Type B pancreatic cell (in vitro differentiated cells): ENCODE measurements at regions not wholly inside any gene's neighbourhood (a gene's known extent, or its start where the extent isn't known, plus 50 kb on each side); places are given as distances from the start of the nearest gene placed in this dataset.

Source experiments
- DNase-seq: peaks from one replicate; pipeline ENCODE4 v3.0.0; 2021; ENCODE audit warnings: mixed read lengths; ENCODE audit not compliant: unreplicated experiment; ENCODE audit errors: extremely low spot score
- H3K27ac Mint-ChIP-seq: 2 replicates; pipeline ENCODE4 v1.8.0; 2021; ENCODE audit warnings: mild to moderate bottlenecking, mixed read lengths
- H3K27me3 Mint-ChIP-seq: 2 replicates; pipeline ENCODE4 v1.8.0; 2021; ENCODE audit warnings: mixed read lengths
- H3K36me3 Mint-ChIP-seq: 2 replicates; pipeline ENCODE4 v1.8.0; 2021; ENCODE audit warnings: mixed read lengths
- H3K4me1 Mint-ChIP-seq: one replicate; pipeline ENCODE4 v1.8.0; 2021; ENCODE audit warnings: mixed read lengths; ENCODE audit not compliant: unreplicated experiment
- H3K4me3 Mint-ChIP-seq: 2 replicates; pipeline ENCODE4 v1.8.0; 2021; ENCODE audit warnings: mild to moderate bottlenecking, mixed read lengths
- H3K9me3 Mint-ChIP-seq: 2 replicates; pipeline ENCODE4 v1.8.0; 2021; ENCODE audit warnings: mixed read lengths
- TF ChIP-seq, protein P1 (sequence below): fragments of 200-600 bp; sonication (generic); conservative IDR thresholded peaks from 2 replicates; pipeline ENCODE4 v1.5.0; 2021; ENCODE audit warnings: antibody characterized with exemption, mild to moderate bottlenecking

DNA sequence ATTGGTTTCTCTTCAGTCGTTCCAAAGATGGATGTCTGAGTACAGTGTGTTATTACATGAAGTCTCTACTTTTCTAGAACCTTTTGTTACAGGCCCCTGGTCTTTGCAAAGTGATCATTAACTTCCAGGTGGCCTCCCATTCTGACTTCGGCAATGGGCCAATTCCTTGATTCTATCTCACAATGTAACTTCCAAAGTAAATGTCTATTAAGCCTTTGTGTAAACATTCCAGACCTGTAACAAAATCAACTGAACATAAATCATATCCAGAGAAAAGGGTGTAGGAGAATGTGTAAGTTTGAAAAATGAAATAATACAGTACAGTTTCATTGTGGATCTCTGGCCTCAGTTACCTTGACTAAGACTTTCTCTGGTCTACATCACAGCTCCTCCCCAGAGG, 187.8 kb upstream of the JAG1 start:
- DNase-seq = no peak
- TF ChIP-seq, protein P1, sequence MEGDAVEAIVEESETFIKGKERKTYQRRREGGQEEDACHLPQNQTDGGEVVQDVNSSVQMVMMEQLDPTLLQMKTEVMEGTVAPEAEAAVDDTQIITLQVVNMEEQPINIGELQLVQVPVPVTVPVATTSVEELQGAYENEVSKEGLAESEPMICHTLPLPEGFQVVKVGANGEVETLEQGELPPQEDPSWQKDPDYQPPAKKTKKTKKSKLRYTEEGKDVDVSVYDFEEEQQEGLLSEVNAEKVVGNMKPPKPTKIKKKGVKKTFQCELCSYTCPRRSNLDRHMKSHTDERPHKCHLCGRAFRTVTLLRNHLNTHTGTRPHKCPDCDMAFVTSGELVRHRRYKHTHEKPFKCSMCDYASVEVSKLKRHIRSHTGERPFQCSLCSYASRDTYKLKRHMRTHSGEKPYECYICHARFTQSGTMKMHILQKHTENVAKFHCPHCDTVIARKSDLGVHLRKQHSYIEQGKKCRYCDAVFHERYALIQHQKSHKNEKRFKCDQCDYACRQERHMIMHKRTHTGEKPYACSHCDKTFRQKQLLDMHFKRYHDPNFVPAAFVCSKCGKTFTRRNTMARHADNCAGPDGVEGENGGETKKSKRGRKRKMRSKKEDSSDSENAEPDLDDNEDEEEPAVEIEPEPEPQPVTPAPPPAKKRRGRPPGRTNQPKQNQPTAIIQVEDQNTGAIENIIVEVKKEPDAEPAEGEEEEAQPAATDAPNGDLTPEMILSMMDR = no peak
- H3K36me3 Mint-ChIP-seq = no peaks in the 10 kb centered on the region
- H3K4me3 Mint-ChIP-seq = no peak overlapping the region
- peaks cover 7% of the 10 kb centered on the region for H3K27me3 Mint-ChIP-seq
- peaks cover 2% of the 10 kb centered on the region for H3K4me1 Mint-ChIP-seq
- no peaks in the 10 kb centered on the region for H3K9me3 Mint-ChIP-seq
- H3K27ac Mint-ChIP-seq = no peak overlapping the region

DNA sequence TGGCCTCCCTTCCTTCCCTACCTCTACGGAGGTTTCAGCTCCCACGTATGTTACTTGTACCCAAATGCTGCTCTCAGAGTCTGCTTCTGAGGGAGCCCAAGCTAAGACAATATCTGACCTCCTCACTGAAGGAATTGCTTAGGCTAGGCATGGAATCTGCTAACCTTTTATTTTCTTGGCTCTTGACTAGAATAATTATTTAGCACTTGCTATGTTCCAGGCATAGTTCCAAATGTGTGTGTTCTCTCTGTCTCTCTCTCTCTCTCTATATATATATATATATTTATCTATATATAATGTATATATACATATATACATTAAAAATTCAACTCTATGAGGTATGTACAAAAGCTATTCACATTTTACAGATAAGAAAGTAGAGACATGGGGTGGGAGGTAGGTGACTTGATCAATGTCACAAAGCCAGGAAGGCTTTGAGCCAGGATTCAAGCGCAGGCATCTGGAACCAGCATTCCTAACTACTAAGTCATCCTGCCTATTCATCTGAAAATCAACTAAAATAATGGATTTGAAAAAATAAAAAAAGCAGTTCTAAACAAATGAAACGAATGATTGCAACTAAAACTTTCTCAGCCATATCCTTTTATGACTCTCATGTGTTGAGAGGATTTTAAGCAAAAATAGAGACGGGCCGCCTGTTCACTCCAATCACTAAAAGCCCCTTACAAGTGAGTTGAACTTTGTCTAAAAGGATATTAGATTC, 189.7 kb upstream of the JAG1 start:
- no peaks in the 10 kb centered on the region for H3K9me3 Mint-ChIP-seq
- TF ChIP-seq, protein P1 = no peak
- peaks cover 7% of the 10 kb centered on the region for H3K27me3 Mint-ChIP-seq
- no peak for DNase-seq
- H3K4me3 Mint-ChIP-seq = no peak overlapping the region
- H3K36me3 Mint-ChIP-seq = no peaks in the 10 kb centered on the region
- no peaks in the 10 kb centered on the region for H3K4me1 Mint-ChIP-seq
- H3K27ac Mint-ChIP-seq = no peak overlapping the region

GRCh38 chr20:10864076-10864672, 190.4 kb upstream of the JAG1 start:
- H3K4me3 Mint-ChIP-seq = no peak overlapping the region
- H3K36me3 Mint-ChIP-seq = no peaks in the 10 kb centered on the region
- peaks cover 7% of the 10 kb centered on the region for H3K27me3 Mint-ChIP-seq
- H3K27ac Mint-ChIP-seq = no peak overlapping the region
- DNase-seq = no peak
- H3K9me3 Mint-ChIP-seq = no peaks in the 10 kb centered on the region
- TF ChIP-seq, protein P1 = no peak
- H3K4me1 Mint-ChIP-seq = no peaks in the 10 kb centered on the region

GRCh38 chr20:10868299-10868698, 194.5 kb upstream of the JAG1 start:
- Mint-ChIP-seq H3K36me3 (no peaks in the 10 kb centered on the region), H3K9me3 (no peaks in the 10 kb centered on the region), H3K4me3 (no peak overlapping the region), H3K4me1 (no peaks in the 10 kb centered on the region), H3K27ac (no peak overlapping the region), H3K27me3 (peaks cover 7% of the 10 kb centered on the region)
- DNase-seq = no peak
- TF ChIP-seq, protein P1 = no peak

GRCh38 chr20:10873026-10873425, 199.2 kb upstream of the JAG1 start:
- H3K27ac Mint-ChIP-seq = no peak overlapping the region

More at GRCh38 chr20:10873026-10873425, 199.2 kb upstream of the JAG1 start:
- Mint-ChIP-seq H3K27me3 (no peaks in the 10 kb centered on the region), H3K9me3 (no peaks in the 10 kb centered on the region), H3K36me3 (no peaks in the 10 kb centered on the region), H3K4me1 (no peaks in the 10 kb centered on the region), H3K4me3 (no peak overlapping the region)
- TF ChIP-seq, protein P1 = no peak
- DNase-seq = no peak
